ENCODE measurements at regions not wholly inside any gene's neighbourhood (a gene's known extent, or its start where the extent isn't known, plus 50 kb on each side); places are given as distances from the start of the nearest gene placed in this dataset.

- TF ChIP-seq POLR2A (IDR thresholded peaks at IDR 0.05; ENCODE audit: low read length) (no peak), GATA1 (IDR thresholded peaks at IDR 0.05; ENCODE audit: low read depth, low read length) (no peak)
These were observed 343.5 kb upstream of the RGS6 start for GRCh38 chr14:71588576-71589215.

Data from erythroblast (primary cell).